Mammary epithelial cell (primary cell): ENCODE measurements at regions not wholly inside any gene's neighbourhood (a gene's known extent, or its start where the extent isn't known, plus 50 kb on each side); places are given as distances from the start of the nearest gene placed in this dataset.

Experiments
- CTCF ChIP-seq, 2 donors: IDR thresholded peaks in 1 of 2; conservative IDR thresholded peaks in 1 of 2; 2 replicates each; pipeline ENCODE4 v1.5.1; 2011 to 2012; ENCODE audit warnings: inconsistent platforms in 2 of 2, low read length in 2 of 2, mild to moderate bottlenecking in 2 of 2, control low read depth in 1 of 2, low read depth in 1 of 2; ENCODE audit not compliant: insufficient read depth in 1 of 2; ENCODE audit errors: extremely low read depth in 1 of 2
- EZH2 ChIP-seq: IDR thresholded peaks from 2 replicates; pipeline ENCODE4 v1.6.1; 2012; ENCODE audit warnings: low read length, inconsistent platforms, borderline replicate concordance

- TF ChIP-seq CTCF (conservative IDR thresholded peaks at IDR 0.05 in 1 of 2, IDR thresholded peaks at IDR 0.05 in 1 of 2; ENCODE audit: extremely low read depth in 1 of 2, insufficient read depth in 1 of 2, low read depth in 1 of 2, low read length in 2 of 2) = no peak
- TF ChIP-seq EZH2 = no peak
Measured at GRCh38 chr9:13860946-13861640, 452.8 kb downstream of the NFIB start.
